Endothelial cell (in vitro differentiated cells): ENCODE measurements at regions not wholly inside any gene's neighbourhood (a gene's known extent, or its start where the extent isn't known, plus 50 kb on each side); places are given as distances from the start of the nearest gene placed in this dataset.

ENCODE experiments used
- DNase-seq: peaks from one replicate; pipeline ENCODE4 v3.0.0; 2021; ENCODE audit warnings: low spot score
- H3K27ac Mint-ChIP-seq: one replicate; pipeline ENCODE4 v1.8.0; 2021; ENCODE audit warnings: mixed read lengths, inconsistent platforms; ENCODE audit not compliant: unreplicated experiment
- H3K27me3 Mint-ChIP-seq: one replicate; pipeline ENCODE4 v1.8.0; 2021; ENCODE audit warnings: mild to moderate bottlenecking, moderate library complexity, mixed read lengths, inconsistent platforms; ENCODE audit not compliant: unreplicated experiment
- H3K36me3 Mint-ChIP-seq: one replicate; pipeline ENCODE4 v1.8.0; 2021; ENCODE audit warnings: mild to moderate bottlenecking, low read depth, mixed read lengths, inconsistent platforms; ENCODE audit not compliant: unreplicated experiment
- H3K4me1 Mint-ChIP-seq: one replicate; pipeline ENCODE4 v1.8.0; 2021; ENCODE audit warnings: mild to moderate bottlenecking, mixed read lengths, inconsistent platforms; ENCODE audit not compliant: unreplicated experiment
- H3K4me3 Mint-ChIP-seq: one replicate; pipeline ENCODE4 v1.8.0; 2021; ENCODE audit warnings: mild to moderate bottlenecking, mixed read lengths, inconsistent platforms; ENCODE audit not compliant: unreplicated experiment
- H3K9me3 Mint-ChIP-seq: one replicate; pipeline ENCODE4 v1.8.0; 2021; ENCODE audit warnings: mixed read lengths, inconsistent platforms; ENCODE audit not compliant: unreplicated experiment
- TF ChIP-seq, protein P1 (sequence below): fragments of 200-600 bp; sonication (generic); IDR thresholded peaks from one replicate; pipeline ENCODE4 v1.5.0; 2021; ENCODE audit warnings: antibody characterized with exemption; ENCODE audit not compliant: unreplicated experiment

DNA sequence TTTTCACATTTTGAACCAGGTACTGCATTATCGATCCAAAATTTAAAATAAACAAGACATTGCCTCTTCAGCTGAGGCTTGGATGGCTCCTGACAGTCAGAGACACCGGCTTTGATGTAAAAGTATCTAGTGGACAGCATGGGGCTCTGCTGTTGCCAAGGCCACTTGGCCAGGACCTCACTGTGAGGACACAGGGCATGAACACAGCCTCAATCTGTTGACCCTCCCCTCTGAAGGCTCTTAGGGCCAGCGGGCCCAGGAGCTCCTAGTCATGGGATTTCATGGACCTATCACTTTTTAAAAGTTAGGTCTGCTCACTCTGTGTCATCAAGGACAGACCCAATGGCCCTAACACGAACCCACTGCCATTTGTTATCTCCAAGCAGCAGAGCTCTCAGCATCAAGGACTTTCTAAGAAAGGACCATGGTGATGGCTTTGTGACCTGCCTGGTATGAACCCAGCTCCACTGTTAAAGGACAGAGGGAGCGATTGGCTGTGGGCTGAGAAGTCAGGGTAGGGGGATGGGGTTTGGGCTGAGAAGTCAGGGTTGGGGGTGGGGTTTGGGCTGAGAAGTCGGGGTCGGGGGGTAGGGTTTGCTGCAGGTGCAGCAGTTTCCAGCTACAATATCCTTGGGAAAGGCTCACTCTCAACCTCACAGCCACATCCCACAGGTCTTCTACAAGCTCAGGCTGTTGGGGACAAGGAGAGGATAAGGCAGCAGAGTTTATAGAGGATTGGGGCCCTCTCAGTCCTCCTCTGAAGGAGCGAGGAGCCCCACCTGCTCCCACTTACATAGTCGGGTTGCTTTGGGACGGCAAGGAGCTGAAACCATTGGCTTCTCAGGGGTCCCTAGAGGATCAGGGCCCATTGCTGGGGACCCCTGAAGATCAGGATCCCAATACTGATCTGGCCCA is 146.8 kb downstream of the BARX1 start:
- TF ChIP-seq, protein P1, sequence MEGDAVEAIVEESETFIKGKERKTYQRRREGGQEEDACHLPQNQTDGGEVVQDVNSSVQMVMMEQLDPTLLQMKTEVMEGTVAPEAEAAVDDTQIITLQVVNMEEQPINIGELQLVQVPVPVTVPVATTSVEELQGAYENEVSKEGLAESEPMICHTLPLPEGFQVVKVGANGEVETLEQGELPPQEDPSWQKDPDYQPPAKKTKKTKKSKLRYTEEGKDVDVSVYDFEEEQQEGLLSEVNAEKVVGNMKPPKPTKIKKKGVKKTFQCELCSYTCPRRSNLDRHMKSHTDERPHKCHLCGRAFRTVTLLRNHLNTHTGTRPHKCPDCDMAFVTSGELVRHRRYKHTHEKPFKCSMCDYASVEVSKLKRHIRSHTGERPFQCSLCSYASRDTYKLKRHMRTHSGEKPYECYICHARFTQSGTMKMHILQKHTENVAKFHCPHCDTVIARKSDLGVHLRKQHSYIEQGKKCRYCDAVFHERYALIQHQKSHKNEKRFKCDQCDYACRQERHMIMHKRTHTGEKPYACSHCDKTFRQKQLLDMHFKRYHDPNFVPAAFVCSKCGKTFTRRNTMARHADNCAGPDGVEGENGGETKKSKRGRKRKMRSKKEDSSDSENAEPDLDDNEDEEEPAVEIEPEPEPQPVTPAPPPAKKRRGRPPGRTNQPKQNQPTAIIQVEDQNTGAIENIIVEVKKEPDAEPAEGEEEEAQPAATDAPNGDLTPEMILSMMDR: no peak
- no peaks in the 10 kb centered on the region for H3K27me3 Mint-ChIP-seq
- H3K4me3 Mint-ChIP-seq: no peak overlapping the region
- no peaks in the 10 kb centered on the region for H3K4me1 Mint-ChIP-seq
- H3K36me3 Mint-ChIP-seq: no peaks in the 10 kb centered on the region
- no peaks in the 10 kb centered on the region for H3K9me3 Mint-ChIP-seq
- H3K27ac Mint-ChIP-seq: no peak overlapping the region
- DNase-seq: no peak

DNA sequence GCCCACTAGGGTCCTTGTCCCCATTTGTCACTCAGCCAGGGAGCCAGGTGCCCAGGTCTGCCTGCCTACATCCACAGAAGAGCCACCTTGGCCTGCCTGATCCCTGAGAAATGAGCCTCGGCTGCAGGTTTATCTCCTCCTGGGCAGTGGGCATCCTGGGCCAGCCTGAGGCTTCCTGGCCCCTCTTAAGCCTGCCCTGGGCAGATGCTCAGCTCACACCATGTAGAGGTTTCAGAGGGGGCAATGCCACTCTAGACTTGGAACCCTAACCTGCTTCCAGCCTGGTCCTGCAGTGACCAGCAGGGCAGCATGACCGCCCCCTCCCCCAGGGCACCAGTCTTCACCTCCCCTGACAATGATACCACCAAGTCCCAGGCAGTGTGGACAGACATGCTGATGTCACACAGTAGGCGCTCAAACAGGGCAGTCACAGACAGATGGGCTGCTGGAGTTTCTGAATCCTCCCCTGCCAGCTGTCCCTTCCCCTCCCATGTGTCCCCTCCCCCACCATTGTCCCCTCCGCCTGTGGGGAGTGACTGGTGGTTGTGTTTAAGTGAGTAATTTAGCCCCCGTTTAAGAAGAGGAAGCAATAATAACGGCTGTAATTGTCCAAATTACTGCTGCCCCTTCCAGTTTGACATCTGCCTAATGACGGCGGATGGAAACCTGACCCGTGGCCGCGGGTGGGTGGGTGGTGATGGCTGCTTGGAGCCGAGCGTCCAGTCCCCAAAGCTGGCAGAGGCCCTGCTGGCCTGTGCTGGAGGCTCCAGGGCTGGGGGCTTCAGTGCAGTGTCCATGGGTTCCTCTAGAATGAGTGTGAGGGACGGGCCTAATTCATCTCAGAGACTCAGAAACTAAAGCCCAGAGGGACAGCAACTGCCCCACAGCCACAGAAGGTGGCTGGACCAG is 147.7 kb downstream of the BARX1 start:
- H3K9me3 Mint-ChIP-seq: no peaks in the 10 kb centered on the region
- DNase-seq: no peak
- TF ChIP-seq, protein P1: no peak
- H3K27ac Mint-ChIP-seq: no peak overlapping the region
- H3K4me3 Mint-ChIP-seq: no peak overlapping the region
- no peaks in the 10 kb centered on the region for H3K4me1 Mint-ChIP-seq
- no peaks in the 10 kb centered on the region for H3K36me3 Mint-ChIP-seq
- H3K27me3 Mint-ChIP-seq: no peaks in the 10 kb centered on the region

DNA sequence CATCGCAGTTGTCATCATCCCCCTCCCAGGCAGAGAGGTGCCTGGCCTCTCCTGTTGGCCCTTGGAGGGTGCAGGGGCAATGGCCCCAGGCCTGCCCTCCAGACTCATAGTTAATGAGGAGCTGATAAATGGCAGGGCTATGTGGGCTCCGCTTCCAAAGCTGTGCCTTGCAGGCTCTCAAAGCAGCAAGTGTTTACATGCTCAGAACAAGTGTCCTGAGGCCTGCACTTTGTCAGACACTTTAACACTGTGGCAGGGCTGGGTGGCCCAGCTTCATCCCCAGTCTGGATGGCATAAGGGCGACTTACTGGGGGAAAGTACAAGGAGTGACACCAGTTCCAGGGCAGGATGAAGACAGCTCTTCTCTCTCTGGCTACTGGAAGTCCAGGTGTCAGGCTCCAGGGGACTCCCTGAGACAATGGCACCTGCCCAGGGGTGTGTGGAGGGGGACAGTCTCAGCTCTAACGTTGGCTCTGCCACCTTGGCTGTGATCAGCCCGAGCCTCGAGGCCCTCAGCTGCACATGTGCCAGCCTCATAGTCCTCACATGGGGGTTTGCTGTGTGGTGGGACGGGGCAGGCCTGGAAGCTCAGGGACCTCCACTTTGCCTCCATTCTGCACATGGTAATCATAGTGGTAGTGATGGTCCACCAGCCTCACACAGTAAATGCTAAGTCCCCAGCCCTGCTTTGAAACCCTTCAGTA is 153.4 kb downstream of the BARX1 start:
- no peaks in the 10 kb centered on the region for H3K27me3 Mint-ChIP-seq
- TF ChIP-seq, protein P1: no peak
- H3K27ac Mint-ChIP-seq: no peak overlapping the region
- H3K36me3 Mint-ChIP-seq: no peaks in the 10 kb centered on the region
- no peak overlapping the region for H3K4me3 Mint-ChIP-seq
- no peak for DNase-seq
- no peaks in the 10 kb centered on the region for H3K4me1 Mint-ChIP-seq
- H3K9me3 Mint-ChIP-seq: no peaks in the 10 kb centered on the region

DNA sequence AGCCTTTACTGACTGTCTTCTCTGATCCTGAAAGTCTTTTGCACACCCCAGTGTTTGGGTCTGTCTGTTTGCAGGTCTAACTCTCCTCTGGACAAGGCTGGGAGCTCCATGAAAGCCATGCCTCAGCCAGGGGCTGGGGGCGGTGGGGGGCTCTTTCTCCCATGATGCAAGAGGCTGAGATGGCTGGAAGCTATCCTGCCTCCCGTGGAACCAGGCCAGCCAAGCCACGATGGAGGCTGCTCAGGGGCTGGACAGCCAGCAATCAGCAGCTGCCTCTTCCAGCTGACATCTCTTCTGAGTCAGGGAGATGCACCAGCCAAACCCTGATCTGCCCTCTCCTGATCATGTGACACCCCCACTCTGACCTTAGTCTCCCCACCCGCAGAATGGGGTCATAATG is 154.0 kb downstream of the BARX1 start:
- H3K4me1 Mint-ChIP-seq: no peaks in the 10 kb centered on the region
- H3K9me3 Mint-ChIP-seq: no peaks in the 10 kb centered on the region
- H3K36me3 Mint-ChIP-seq: no peaks in the 10 kb centered on the region
- TF ChIP-seq, protein P1: no peak
- no peak overlapping the region for H3K4me3 Mint-ChIP-seq
- DNase-seq: no peak
- H3K27me3 Mint-ChIP-seq: no peaks in the 10 kb centered on the region
- H3K27ac Mint-ChIP-seq: no peak overlapping the region
